Suprapubic skin (tissue), 4 donors: ENCODE measurements at regions not wholly inside any gene's neighbourhood (a gene's known extent, or its start where the extent isn't known, plus 50 kb on each side); places are given as distances from the start of the nearest gene placed in this dataset.

Experiments used
- POLR2A ChIP-seq, 2 donors: fragments of 450-650 bp; IDR thresholded peaks; one replicate each; pipeline ENCODE4 v1.6.1; 2017; ENCODE audit warnings: antibody characterized with exemption in 2 of 2, mild to moderate bottlenecking in 2 of 2, moderate library complexity in 2 of 2
- POLR2AphosphoS5 ChIP-seq, 3 donors: sonication (generic); formaldehyde crosslinking; IDR thresholded peaks; one replicate each; pipeline ENCODE4 v1.6.1; 2017; ENCODE audit warnings: antibody characterized with exemption in 3 of 3
- TF ChIP-seq, protein P1 (sequence below), 2 donors: fragments of 200-600 bp in 1 of 2; fragments of 450-650 bp in 1 of 2; sonication (generic) in 1 of 2; IDR thresholded peaks; one replicate each; pipeline ENCODE4 v1.5.1; 2016 to 2019; ENCODE audit warnings: antibody characterized with exemption in 2 of 2, mild to moderate bottlenecking in 1 of 2, moderate library complexity in 1 of 2

DNA sequence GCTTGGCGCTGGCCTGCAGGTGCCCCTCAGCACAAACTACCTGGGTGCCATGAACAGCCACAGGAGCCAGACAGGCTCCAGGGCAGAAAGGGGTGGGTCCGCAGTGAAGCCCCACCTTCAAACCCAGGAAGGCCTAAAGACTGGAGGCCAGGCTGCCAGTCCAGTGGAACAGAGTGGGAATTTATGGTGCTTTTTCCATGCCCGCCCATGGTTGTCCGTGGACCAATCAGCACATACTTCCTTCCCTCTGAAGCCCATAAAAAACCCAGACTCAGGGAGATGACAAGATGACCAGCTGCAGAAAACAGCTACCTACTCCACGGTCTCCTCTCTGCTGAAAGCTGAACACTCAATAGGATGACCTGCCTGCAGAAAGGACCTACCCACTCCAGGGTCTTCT lies 275.4 kb upstream of the ADRA1B start:
- TF ChIP-seq, protein P1, sequence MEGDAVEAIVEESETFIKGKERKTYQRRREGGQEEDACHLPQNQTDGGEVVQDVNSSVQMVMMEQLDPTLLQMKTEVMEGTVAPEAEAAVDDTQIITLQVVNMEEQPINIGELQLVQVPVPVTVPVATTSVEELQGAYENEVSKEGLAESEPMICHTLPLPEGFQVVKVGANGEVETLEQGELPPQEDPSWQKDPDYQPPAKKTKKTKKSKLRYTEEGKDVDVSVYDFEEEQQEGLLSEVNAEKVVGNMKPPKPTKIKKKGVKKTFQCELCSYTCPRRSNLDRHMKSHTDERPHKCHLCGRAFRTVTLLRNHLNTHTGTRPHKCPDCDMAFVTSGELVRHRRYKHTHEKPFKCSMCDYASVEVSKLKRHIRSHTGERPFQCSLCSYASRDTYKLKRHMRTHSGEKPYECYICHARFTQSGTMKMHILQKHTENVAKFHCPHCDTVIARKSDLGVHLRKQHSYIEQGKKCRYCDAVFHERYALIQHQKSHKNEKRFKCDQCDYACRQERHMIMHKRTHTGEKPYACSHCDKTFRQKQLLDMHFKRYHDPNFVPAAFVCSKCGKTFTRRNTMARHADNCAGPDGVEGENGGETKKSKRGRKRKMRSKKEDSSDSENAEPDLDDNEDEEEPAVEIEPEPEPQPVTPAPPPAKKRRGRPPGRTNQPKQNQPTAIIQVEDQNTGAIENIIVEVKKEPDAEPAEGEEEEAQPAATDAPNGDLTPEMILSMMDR (IDR thresholded peaks at IDR 0.05) = no peak
- TF ChIP-seq POLR2A (IDR thresholded peaks at IDR 0.05) = no peak
- no peak for TF ChIP-seq POLR2AphosphoS5 (IDR thresholded peaks at IDR 0.05)
